Adrenal gland (tissue), 5 donors: ENCODE measurements at regions not wholly inside any gene's neighbourhood (a gene's known extent, or its start where the extent isn't known, plus 50 kb on each side); places are given as distances from the start of the nearest gene placed in this dataset.
"Not testable (repeated sequence)": the region's sequence is repeated elsewhere in the genome, so short reads cannot be mapped to it uniquely, and the experiment has no call there.

Experiments
- POLR2A ChIP-seq, 2 donors: fragments of 450-650 bp; IDR thresholded peaks; one replicate each; pipeline ENCODE4 v1.6.1; 2017; ENCODE audit warnings: antibody characterized with exemption in 2 of 2, mild to moderate bottlenecking in 2 of 2, moderate library complexity in 1 of 2
- TF ChIP-seq, protein P1 (sequence below), 6 experiments: fragments of 450-650 bp in 4 of 6; fragments of 200-600 bp in 2 of 6; sonication (generic) in 1 of 6; IDR thresholded peaks; 1 replicate in 5 of 6; 2 replicates in 1 of 6; pipeline versions ENCODE4 v1.5.1 to v1.8.0; 2016 to 2021; ENCODE audit warnings: antibody characterized with exemption in 6 of 6, mild to moderate bottlenecking in 2 of 6, moderate library complexity in 1 of 6
- donor health status: DM: no; HTN: no; CAD: no.

DNA sequence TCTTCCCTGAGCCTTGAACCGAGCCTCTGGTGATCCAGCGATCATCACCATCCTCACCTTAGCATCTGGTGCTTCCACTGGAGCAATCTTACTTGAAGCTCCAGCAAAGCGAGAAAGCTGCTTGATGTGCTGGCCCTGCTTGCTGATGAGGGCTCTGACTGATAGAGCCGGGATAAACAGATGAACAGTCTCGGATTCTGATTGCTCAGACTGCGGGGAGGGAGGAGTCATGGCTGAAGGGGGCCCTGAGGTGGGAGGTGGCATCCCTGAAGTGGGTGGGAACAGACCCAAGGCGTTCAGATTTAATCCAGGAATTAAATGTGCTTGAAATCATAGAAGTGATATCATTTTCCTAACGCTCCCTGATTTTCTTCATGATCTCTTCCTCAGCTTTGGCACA is 74.4 kb upstream of the RPS6KA2 start:
- TF ChIP-seq, protein P1, sequence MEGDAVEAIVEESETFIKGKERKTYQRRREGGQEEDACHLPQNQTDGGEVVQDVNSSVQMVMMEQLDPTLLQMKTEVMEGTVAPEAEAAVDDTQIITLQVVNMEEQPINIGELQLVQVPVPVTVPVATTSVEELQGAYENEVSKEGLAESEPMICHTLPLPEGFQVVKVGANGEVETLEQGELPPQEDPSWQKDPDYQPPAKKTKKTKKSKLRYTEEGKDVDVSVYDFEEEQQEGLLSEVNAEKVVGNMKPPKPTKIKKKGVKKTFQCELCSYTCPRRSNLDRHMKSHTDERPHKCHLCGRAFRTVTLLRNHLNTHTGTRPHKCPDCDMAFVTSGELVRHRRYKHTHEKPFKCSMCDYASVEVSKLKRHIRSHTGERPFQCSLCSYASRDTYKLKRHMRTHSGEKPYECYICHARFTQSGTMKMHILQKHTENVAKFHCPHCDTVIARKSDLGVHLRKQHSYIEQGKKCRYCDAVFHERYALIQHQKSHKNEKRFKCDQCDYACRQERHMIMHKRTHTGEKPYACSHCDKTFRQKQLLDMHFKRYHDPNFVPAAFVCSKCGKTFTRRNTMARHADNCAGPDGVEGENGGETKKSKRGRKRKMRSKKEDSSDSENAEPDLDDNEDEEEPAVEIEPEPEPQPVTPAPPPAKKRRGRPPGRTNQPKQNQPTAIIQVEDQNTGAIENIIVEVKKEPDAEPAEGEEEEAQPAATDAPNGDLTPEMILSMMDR (IDR thresholded peaks at IDR 0.05), result not testable (repeated sequence)
- not testable (repeated sequence) for TF ChIP-seq POLR2A (IDR thresholded peaks at IDR 0.05)
